C4-2B (cell line): ENCODE measurements at regions not wholly inside any gene's neighbourhood (a gene's known extent, or its start where the extent isn't known, plus 50 kb on each side); places are given as distances from the start of the nearest gene placed in this dataset.
A peak's percentile ranks its signal among the peaks of the same experiment; 100 is the strongest.
"Not testable (repeated sequence)": the region's sequence is repeated elsewhere in the genome, so short reads cannot be mapped to it uniquely, and the experiment has no call there.

Experiments
- H3K27ac ChIP-seq: fragments of 450-650 bp; 2 replicates; pipeline ENCODE4 v1.5.1; 2017
- ZFX ChIP-seq: fragments of 450-650 bp; IDR thresholded peaks from 2 replicates; pipeline ENCODE4 v1.6.1; 2017
- TF ChIP-seq, protein P1 (sequence below): fragments of 450-650 bp; conservative IDR thresholded peaks from 2 replicates; pipeline ENCODE4 v1.5.1; 2017; ENCODE audit warnings: mild to moderate bottlenecking

DNA sequence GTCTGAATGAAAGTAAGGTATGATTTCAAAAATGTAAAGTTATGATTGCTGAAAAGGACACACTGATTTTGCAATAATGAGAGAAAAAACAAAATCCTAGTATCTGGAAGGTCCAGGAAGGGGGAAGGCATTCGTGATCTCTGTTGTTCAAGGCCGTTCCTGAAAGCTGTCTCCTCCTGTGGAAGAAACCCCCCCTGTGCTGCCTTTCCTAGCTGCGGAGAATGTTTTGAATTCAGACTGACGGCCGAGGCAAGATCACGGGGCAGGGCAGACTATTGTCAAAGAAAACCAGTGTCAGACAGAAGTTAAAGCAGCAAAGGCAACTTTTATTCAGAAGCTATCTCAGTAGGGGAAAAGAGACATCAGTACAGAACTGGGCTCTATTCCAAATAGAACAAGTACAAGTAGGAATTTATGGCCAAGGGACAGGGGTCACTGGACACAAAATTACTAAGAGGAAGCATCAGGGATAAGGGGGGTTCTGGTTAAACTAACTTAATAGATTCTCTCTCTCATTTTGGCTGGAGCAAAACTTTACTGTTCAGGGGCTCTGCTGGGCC, 61.9 kb upstream of the IGFBPL1 start:
- H3K27ac ChIP-seq, result no peak overlapping the region
- TF ChIP-seq ZFX, result no peak
- TF ChIP-seq, protein P1, sequence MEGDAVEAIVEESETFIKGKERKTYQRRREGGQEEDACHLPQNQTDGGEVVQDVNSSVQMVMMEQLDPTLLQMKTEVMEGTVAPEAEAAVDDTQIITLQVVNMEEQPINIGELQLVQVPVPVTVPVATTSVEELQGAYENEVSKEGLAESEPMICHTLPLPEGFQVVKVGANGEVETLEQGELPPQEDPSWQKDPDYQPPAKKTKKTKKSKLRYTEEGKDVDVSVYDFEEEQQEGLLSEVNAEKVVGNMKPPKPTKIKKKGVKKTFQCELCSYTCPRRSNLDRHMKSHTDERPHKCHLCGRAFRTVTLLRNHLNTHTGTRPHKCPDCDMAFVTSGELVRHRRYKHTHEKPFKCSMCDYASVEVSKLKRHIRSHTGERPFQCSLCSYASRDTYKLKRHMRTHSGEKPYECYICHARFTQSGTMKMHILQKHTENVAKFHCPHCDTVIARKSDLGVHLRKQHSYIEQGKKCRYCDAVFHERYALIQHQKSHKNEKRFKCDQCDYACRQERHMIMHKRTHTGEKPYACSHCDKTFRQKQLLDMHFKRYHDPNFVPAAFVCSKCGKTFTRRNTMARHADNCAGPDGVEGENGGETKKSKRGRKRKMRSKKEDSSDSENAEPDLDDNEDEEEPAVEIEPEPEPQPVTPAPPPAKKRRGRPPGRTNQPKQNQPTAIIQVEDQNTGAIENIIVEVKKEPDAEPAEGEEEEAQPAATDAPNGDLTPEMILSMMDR, result no peak

DNA sequence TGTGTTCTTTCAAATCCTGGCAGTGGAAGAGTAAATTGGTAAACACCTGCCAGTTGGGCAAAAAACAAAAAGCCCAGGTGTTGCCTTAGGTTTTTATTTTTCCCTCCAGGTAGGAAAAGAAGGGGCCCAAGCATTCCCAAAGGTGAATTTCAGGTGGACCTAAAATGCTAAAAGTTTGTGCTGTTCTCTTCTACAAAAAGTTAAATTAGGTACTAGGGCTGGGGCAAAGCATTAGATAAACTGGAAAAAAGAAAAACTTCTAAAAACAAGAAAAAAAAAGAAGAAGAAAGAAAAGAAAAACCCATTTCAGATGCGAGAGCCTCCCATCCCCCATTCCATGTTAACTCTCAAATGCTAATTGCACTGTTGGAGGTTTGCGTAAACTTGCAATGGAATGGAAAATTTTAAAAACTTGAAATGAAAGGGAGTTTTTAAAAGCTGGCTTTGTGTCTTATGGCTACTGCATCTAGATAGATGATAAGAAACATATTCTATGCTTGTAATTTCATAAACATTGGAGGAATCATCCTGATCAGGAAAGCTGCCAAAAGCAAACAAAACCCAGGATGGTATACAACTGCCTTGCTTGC, 59.9 kb upstream of the IGFBPL1 start:
- not testable (repeated sequence) for H3K27ac ChIP-seq

DNA sequence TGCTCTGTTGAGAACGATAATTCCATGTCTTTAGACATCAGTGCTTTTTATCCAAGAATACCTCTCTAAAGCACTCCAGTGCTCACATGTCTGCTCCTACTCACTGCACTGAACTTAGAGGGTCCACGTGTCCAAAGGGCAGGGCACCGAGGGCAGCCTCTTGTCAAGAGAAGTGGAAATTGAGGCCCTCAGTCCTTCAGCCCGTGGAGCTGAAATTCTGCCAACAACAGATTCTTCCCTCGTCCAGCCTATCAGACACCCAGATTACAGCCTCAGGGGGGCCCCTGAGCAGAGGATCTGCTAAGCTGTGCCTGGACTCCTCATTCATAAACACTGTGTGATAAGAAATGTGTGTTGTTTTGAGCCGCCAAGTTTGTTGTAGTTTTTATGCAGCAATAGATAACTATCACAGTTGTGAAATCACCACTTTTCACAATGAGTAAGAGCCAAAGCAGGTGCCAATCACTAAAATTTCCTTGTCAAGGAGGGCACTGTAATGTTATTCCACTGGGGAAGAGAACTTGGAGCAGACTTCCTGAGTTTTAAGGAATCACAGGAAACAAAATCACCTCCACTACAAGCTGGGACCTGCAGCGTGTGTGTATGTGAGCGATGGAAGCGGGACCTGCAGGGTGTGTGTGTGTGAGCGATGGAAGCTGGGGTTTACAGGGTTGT, 58.8 kb upstream of the IGFBPL1 start:
- no peak overlapping the region for H3K27ac ChIP-seq
- TF ChIP-seq ZFX, result no peak
- TF ChIP-seq, protein P1, result no peak

DNA sequence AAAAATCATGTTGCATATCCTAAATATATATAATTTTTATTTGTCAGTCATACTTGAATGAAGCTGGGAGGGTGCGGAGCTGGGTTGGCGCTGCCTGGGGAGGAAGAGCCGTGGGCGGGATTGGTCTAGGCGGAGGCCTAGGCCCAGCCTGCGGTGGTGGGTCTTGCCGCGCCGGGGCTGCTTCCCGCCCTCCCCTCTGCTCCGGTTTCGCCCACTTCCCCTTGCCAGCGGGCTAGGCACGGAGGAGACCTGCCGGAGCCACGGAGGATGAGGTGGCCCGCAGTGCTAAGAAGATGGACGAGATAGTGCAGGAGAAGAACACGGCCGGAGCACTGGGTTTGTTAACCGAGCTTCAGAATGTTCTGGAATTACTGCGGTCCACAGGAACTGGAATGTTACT, 54.0 kb upstream of the IGFBPL1 start:
- H3K27ac ChIP-seq, result no peak overlapping the region
- TF ChIP-seq, protein P1, result no peak
- TF ChIP-seq ZFX, result no peak

DNA sequence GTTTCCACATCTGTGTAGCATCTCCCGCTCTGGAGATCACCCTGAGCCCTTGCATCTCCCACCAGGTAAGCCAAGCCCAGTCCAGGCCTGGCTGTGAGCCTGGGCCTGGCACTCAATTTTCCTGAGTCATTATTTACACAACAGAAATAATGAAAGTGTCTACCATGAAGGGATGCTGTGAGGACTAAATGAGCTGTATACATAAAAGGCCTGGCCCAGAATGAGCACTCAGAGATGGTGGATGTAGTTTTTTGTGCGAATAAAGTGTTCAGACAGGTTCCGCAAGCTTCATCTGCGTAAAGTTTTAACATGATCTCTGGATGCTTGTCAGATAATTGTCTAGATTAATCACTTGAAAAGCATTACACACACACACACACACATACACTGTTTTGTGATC, 50.2 kb upstream of the IGFBPL1 start:
- peak overlapping the region; percentile 16; the same call in 1 of the 2 replicates for H3K27ac ChIP-seq
